Kidney epithelial cell (primary cell): ENCODE measurements at regions not wholly inside any gene's neighbourhood (a gene's known extent, or its start where the extent isn't known, plus 50 kb on each side); places are given as distances from the start of the nearest gene placed in this dataset.
"Not testable (repeated sequence)": the region's sequence is repeated elsewhere in the genome, so short reads cannot be mapped to it uniquely, and the experiment has no call there.

ENCODE experiments used
- DNase-seq: peaks from one replicate; pipeline ENCODE4 v3.0.0-alpha.2; 2010; ENCODE audit warnings: low read depth
- H3K27me3 ChIP-seq: 2 replicates; pipeline ENCODE4 v1.6.0; 2011; ENCODE audit warnings: low read length; ENCODE audit not compliant: control insufficient read depth, insufficient read depth
- H3K36me3 ChIP-seq: 2 replicates; pipeline ENCODE4 v1.5.1; 2011; ENCODE audit warnings: low read length; ENCODE audit not compliant: control insufficient read depth, insufficient read depth
- H3K4me3 ChIP-seq: 2 replicates; pipeline ENCODE4 v1.5.1; 2011; ENCODE audit warnings: low read depth, mild to moderate bottlenecking, control low read depth, low read length
- TF ChIP-seq, protein P1 (sequence below): IDR thresholded peaks from 2 replicates; pipeline ENCODE4 v1.5.1; 2011; ENCODE audit warnings: mild to moderate bottlenecking, moderate library complexity, low read length, control low read depth, inconsistent platforms; ENCODE audit not compliant: insufficient read depth, poor library complexity, severe bottlenecking

DNA sequence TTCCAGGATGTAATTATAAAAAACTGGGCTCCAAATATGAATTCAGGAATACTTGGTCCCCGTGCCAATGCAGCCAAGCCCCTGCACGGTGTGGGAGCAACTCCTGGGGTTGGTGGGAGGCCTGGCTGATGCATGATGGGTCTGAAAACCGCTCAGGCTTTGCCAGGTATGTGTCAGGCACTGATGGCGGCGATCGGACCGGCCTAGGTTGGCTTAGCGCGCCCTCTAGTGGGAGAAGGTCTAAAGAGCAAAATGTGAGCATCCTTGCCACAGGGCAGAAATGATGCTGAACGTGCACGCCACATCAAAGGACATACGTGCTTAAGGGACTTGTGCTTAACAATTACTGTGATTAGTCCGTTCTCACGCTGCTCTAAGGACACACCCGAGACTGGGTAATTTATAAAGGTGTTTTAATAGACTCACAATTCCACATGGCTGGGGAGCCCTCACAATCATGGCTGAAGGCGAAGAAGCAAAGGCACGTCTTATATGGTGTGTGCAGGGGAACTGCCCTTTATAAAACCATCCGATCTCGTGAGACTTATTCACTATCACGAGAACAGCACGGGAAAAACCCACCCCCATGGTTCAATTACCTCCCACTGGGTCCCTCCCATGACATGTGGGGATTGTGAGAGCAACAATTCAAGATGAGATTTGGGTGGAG is 196.2 kb upstream of the PLGLB1 start:
- DNase-seq, H3K4me3 ChIP-seq: not testable (repeated sequence)
- TF ChIP-seq, protein P1, sequence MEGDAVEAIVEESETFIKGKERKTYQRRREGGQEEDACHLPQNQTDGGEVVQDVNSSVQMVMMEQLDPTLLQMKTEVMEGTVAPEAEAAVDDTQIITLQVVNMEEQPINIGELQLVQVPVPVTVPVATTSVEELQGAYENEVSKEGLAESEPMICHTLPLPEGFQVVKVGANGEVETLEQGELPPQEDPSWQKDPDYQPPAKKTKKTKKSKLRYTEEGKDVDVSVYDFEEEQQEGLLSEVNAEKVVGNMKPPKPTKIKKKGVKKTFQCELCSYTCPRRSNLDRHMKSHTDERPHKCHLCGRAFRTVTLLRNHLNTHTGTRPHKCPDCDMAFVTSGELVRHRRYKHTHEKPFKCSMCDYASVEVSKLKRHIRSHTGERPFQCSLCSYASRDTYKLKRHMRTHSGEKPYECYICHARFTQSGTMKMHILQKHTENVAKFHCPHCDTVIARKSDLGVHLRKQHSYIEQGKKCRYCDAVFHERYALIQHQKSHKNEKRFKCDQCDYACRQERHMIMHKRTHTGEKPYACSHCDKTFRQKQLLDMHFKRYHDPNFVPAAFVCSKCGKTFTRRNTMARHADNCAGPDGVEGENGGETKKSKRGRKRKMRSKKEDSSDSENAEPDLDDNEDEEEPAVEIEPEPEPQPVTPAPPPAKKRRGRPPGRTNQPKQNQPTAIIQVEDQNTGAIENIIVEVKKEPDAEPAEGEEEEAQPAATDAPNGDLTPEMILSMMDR: peak; percentile 12

DNA sequence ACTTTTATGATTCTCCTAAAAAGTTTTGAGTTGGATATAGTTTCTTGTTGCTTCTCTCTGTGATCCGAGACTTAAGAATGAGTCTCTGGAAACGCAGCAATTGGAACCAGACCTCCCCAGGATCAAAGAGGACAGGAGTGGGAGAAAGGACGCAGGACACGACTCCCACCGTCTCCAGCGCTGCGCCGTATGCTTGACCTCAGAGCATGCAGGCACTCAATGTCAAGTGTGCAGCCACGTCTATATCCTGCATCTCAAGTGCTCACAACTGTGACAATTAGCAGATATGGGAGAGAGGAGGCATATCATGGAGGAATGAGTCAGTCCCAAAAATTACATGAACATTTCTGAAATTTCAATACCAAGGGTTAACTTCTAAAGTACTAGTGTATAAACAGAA is 199.0 kb upstream of the PLGLB1 start:
- H3K27me3 ChIP-seq, H3K4me3 ChIP-seq, DNase-seq, H3K36me3 ChIP-seq: not testable (repeated sequence)

More for the DNA sequence above, 196.2 kb upstream of the PLGLB1 start:
- not testable (repeated sequence) for H3K36me3 ChIP-seq, H3K27me3 ChIP-seq

DNA sequence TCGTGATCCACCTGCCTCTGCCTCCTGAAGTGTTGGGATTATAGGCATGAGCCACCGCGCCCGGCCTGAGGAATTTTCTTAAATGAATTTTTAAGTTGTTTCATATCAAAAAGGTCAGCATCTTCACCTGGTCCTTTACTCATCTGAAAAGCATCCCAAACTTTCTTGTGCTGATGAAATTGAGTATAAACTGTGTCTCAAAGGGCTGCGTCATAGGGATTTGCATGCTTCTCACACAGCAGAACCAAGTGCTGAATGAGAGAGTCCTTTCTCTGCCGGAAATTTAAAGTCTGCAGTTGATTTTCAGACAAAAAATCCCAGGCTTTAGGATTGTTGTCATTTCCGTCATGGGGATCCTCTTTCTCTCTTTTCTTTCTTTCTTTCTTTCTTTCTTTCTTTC is 200.5 kb upstream of the PLGLB1 start:
- H3K36me3 ChIP-seq, H3K4me3 ChIP-seq, H3K27me3 ChIP-seq, DNase-seq: not testable (repeated sequence)

DNA sequence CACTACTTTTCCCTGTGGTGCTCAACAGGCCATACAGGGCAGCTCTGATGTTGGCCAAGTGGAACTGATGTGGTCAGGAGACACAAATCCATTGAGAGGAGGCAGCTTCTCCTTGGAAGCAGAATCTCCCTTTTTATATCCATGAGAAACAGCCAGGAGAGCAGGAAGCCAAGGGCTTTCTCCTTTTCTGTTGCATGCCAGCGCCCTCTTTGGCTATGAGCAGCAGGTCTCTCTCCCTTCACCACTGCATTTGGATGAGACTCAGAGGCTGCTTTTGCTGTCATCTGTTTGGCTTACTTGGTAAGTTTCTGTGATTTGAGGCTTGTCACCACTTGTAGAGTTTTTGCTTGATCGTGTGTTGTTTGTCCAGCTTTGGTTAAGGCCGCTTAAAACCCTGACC is 202.2 kb upstream of the PLGLB1 start:
- not testable (repeated sequence) for DNase-seq, H3K27me3 ChIP-seq, H3K4me3 ChIP-seq, H3K36me3 ChIP-seq

DNA sequence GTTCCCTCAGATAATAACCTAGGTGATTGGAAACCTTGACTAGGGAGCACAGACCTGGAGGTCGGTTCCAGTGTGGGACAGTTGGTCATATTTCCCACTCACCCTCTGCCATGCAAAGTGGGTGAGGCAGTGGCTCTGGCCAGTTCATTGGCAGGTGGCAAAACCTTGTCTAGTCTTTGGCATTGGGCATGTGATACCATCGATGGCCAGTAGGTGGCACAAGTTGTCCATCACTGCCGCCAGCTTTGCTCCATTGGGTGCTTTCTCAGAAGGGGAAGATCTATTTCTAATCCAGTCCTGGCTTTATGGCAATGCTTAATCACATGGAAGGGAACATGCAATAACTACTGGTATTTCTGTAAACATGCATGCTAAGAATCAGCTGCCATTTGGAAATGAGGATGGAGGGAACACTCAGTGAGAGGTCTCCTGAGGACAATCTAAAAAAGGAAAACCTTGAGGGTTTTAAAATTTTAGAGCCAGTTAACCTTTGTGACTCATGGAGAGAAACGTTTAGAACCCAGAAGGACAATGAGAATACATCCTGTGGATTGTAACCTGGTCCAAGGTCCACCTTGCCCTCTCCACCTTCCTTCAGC is 207.5 kb upstream of the PLGLB1 start:
- TF ChIP-seq, protein P1: peak; percentile 16
- not testable (repeated sequence) for DNase-seq, H3K4me3 ChIP-seq

DNA sequence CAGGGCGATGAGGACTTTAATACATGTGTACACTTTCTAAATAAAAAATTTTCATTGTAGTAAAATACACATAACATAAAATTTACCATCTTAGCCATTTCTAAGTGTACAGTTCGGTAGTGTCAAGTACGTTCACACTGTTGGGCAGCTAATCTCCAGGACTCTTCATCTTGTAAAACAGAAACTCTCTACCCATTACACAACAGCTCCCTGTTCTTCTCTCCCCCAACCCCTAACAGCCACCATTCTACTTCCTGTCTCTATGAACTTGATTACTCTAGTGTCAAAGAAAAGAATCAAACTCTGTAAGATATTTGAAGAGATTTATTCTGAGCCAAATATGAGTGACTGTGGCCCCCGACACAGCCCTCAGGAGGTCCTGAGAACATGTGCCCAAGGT is 208.3 kb upstream of the PLGLB1 start:
- DNase-seq: not testable (repeated sequence)

More for the DNA sequence above, 207.5 kb upstream of the PLGLB1 start:
- not testable (repeated sequence) for H3K27me3 ChIP-seq, H3K36me3 ChIP-seq

DNA sequence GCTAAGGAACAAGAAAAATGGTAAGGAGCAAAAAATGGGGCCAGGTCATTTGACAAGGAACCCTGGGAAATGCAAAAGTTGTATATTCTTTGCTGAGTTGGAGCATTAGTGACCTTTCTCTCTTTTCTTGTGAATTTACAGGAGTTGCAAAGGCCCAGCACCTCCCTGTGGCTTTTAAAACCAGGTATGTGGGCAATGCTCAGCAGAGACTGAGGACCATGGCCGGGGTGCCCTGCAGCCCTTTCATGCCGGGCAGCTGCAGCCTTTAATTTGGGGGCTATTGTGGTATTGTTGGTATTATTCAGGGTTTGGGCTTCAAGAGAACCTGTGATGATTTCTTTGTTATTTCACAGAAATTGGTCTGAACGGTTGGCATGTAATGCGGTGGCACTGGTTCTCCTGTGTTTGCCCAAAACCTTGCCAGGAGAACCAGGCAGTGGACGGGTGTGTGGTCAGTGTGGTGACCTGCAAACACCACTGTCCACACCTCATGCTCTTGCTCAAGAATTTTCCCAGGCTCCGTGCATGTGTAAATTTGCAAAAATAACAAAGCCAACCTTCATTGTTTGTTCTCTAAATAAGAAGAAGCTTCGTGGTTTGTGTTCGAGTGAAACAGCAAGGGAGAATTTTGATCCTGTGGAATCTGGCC is 213.8 kb upstream of the PLGLB1 start:
- H3K36me3 ChIP-seq, H3K4me3 ChIP-seq, DNase-seq, H3K27me3 ChIP-seq: not testable (repeated sequence)

More for the DNA sequence above, 208.3 kb upstream of the PLGLB1 start:
- H3K36me3 ChIP-seq, H3K27me3 ChIP-seq, H3K4me3 ChIP-seq: not testable (repeated sequence)

DNA sequence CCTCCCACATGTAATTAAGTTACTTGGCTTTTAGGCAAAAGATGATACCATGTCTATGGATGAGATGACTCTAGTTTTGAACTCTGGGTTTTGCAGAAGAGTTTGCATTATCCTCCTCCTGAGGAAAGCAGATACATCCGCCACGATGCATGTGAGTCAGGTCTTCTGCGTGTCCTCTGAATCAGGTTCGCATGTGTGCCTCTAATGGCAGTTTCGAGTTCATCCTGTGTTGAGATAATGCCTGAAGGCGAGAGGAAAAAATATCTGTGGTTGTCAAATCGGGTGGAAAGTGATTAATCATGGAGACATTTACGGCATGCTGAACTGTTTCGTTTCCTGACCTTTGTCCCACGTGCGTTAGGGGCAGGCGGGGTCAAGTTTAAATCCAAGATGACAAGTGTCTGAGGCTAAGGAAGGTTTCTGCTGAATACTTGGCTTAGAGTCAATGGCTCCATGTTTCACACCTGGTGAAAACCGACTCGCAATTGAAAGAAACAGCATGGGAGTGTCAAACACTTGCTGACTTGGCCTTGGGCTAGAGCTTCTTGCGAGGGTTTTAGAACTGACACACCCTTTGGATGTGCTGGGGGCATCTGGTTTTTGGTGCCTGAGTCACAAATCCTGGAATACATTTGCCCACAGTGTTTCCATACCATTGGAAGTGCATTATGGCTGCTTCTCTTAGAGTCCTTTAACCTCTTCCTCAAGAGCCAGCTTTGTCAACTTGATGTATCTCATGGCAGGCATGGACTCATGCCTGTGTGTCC is 216.1 kb upstream of the PLGLB1 start:
- H3K4me3 ChIP-seq, H3K27me3 ChIP-seq, H3K36me3 ChIP-seq, DNase-seq: not testable (repeated sequence)

DNA sequence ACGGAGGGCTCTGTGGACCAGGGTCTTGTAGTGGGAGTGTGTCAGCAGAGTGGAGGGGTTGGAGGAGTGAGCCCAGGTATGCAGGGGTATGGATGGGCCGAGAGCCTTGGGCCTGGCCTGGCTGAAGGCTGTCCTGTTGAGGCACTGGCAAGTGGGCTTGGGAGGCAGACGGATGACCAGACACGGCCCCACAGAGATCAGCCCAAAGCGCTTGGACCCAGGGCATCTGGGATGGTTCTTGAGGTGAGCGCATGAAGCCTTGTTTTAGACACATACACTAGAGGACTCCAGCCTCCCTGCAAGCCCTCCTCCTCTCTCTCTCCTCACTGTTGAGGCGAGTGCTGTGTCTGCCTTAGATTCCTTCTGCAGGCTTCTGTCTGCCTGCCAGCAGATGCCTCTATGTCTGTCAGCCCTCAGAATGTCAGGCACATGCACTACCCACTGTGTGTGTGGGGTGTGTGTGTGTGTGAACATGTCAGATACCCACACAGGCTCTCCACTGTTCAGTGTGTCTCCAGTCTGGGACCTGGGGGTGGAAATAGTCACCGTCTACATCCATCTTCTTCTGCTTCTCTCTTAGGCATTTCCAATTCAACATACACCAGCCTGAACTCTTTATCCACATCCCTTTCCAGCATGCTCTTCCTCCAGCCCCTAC is 218.0 kb upstream of the PLGLB1 start:
- not testable (repeated sequence) for H3K36me3 ChIP-seq, DNase-seq, H3K27me3 ChIP-seq, H3K4me3 ChIP-seq

DNA sequence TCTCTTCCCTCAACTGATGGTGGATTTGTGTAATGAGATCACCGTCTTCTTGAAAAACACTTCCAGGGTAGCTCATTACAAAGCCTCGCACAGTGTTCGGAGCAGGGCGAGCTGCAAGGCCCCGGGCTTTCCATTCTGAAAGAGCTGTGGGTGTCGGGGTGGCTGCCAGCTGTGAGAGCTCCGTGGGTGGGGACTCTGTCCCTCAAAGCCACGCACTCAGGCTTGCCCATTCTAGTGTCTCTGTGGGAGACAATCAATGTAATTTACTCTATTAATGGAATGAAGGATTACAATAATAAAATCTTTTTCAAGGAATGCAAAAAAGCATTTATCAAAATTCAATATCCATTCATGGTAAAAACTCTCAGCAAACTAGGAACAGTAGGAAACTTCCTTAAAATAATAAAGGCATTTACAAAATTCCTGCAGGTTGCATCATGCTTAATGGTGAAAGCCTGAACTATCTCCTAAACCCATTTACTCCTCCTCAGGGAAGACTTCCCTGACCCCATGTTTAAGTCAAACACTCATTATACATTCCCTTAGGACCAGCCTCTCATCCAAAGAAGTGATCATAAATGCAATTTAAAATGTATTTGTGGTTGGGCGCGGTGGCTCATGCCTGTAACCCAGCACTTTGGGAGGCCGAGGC is 224.5 kb upstream of the PLGLB1 start:
- not testable (repeated sequence) for H3K36me3 ChIP-seq, H3K27me3 ChIP-seq, H3K4me3 ChIP-seq, DNase-seq

DNA sequence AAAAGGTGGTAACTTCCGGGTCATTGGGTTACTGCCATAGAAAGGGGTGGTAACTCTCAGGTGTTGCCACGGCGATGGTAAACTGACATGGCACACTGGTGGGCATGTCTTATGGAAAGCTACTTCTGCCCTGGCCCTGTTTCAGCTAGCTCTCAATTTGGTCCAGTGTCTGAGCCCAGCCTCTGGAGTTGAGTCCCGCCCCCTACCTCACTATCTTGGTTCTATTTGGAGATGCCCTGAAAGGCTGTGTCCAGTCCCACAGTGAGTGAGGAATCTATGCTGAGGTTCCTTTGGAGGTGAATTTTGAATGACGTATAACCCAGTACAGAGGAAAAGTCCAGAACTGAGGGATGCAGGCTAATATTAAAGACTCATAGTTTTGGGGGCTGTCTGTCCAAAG is 230.4 kb upstream of the PLGLB1 start:
- H3K27me3 ChIP-seq, H3K4me3 ChIP-seq, DNase-seq, H3K36me3 ChIP-seq: not testable (repeated sequence)
